Testis (tissue), 2 donors: ENCODE measurements at regions not wholly inside any gene's neighbourhood (a gene's known extent, or its start where the extent isn't known, plus 50 kb on each side); places are given as distances from the start of the nearest gene placed in this dataset.

Experiments used
- DNase-seq: peaks from one replicate; pipeline ENCODE4 v3.0.0-alpha.2; 2019
- H3K27ac ChIP-seq, 2 donors: fragments of 200-600 bp; sonication (generic); one replicate each; pipeline ENCODE4 v1.5.1; 2019
- H3K27me3 ChIP-seq: fragments of 200-600 bp; sonication (generic); one replicate; pipeline ENCODE4 v1.5.1; 2019
- H3K36me3 ChIP-seq: fragments of 200-600 bp; sonication (generic); one replicate; pipeline ENCODE4 v1.5.1; 2017; ENCODE audit warnings: low read depth; ENCODE audit errors: missing control alignments
- H3K4me1 ChIP-seq: fragments of 200-600 bp; sonication (generic); one replicate; pipeline ENCODE4 v1.5.1; 2019
- H3K4me3 ChIP-seq, 2 donors: fragments of 200-600 bp; sonication (generic); one replicate each; pipeline ENCODE4 v1.5.1; 2017 to 2019
- H3K9me3 ChIP-seq: fragments of 200-600 bp; sonication (generic); one replicate; pipeline ENCODE4 v1.5.1; 2017
- POLR2A ChIP-seq: fragments of 450-650 bp; IDR thresholded peaks from one replicate; pipeline ENCODE4 v1.6.1; 2017; ENCODE audit warnings: antibody characterized with exemption, mild to moderate bottlenecking, moderate library complexity
- WGBS, 2 donors: methylation state at CpG; one replicate each; pipeline ENCODE4 v1.1.5; 2018; 5-methylcytosine and 5-hydroxymethylcytosine counted together
- intact Hi-C: fragments of 100-400 bp; cut with DNase I; formaldehyde crosslinking; loops from one replicate; pipeline ENCODE4 v1.15.1; 2023; ENCODE audit warnings: low total_unique reads
- TF ChIP-seq, protein P1 (sequence below), 3 experiments: fragments of 450-650 bp in 2 of 3; fragments of 200-600 bp in 1 of 3; sonication (generic) in 1 of 3; IDR thresholded peaks; one replicate each; pipeline ENCODE4 v1.5.1; 2016 to 2019; ENCODE audit warnings: antibody characterized with exemption in 3 of 3, mild to moderate bottlenecking in 2 of 3, moderate library complexity in 1 of 3

DNA sequence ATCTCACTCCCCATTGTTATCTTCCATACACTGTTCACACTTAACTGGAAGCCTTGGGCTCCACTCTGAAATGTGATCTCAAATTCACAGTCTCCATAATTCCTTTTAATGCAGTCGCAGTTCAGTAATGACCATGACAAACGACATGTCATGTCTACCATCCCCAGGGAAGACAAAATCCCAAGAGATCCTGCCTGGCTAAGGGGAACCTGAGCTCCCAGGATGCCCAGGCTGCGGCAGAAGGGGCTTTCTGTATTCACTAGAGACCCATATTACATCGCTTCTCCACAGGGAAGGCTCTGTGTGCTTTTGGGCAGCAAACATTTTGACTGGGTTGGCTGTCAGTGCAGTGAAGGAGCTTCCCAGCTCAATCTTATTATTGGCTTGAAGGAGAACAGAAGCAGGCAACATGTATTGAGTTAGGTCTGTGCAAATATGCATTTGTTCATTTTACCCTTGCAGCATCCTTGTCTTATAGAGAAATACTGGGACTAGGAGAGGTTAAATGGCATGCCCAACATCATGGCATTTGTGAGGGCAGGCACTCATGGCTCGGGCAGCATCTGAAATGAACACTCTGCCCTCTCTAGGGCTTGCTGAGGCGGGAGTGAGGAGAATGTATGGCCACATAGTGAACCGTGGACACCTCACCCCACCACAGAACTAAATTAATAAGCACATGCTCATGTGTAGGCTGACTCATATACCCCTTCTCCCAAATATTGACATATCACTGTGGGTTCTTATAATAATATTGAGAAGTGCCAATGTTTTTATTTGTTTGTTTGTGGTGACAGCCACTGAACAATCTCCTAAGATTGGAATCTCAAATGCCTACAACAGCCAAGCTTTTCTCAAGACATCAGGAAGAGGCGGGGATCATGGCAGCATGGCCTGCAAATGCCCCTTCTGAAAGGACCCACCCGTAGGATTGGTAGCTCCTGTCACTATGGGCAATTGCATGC, 141.6 kb upstream of the FOXB1 start:
- Histone ChIP-seq H3K9me3 (no peaks in the 10 kb centered on the region), H3K4me3 (no peak overlapping the region), H3K36me3 (no peaks in the 10 kb centered on the region), H3K27ac (no peak overlapping the region), H3K27me3 (no peaks in the 10 kb centered on the region), H3K4me1 (no peaks in the 10 kb centered on the region)
- DNase-seq, result no peak
- TF ChIP-seq, protein P1, sequence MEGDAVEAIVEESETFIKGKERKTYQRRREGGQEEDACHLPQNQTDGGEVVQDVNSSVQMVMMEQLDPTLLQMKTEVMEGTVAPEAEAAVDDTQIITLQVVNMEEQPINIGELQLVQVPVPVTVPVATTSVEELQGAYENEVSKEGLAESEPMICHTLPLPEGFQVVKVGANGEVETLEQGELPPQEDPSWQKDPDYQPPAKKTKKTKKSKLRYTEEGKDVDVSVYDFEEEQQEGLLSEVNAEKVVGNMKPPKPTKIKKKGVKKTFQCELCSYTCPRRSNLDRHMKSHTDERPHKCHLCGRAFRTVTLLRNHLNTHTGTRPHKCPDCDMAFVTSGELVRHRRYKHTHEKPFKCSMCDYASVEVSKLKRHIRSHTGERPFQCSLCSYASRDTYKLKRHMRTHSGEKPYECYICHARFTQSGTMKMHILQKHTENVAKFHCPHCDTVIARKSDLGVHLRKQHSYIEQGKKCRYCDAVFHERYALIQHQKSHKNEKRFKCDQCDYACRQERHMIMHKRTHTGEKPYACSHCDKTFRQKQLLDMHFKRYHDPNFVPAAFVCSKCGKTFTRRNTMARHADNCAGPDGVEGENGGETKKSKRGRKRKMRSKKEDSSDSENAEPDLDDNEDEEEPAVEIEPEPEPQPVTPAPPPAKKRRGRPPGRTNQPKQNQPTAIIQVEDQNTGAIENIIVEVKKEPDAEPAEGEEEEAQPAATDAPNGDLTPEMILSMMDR (IDR thresholded peaks at IDR 0.05), result no peak
- TF ChIP-seq POLR2A, result no peak
- 78 to 80% methylated on average over 9 of the region's 9 CpGs for WGBS, 2 donors
- intact Hi-C loops, result no loop called here

DNA sequence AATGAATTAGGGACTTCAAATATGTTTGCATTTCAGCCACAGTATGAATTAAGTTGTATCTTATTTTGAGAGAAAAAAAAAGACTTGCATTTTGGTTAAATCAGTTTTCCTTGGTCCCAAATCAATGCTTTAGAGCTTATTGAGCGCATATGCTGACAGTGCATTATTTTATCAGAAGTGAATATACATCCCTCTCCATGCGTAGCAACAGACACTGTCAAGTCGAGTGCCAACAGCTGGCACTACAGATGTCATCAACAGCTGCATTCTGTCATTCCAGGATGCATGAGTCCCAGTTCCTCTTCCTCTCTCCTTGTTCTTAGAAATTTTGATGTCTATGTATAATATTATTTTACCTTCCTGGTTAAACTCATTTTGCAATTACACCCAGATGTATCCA, 156.1 kb upstream of the FOXB1 start:
- TF ChIP-seq, protein P1 (IDR thresholded peaks at IDR 0.05), result no peak
- TF ChIP-seq POLR2A, result no peak
- H3K36me3 ChIP-seq, result no peaks in the 10 kb centered on the region
- no peak for DNase-seq
- no peaks in the 10 kb centered on the region for H3K27me3 ChIP-seq
- no peaks in the 10 kb centered on the region for H3K4me1 ChIP-seq
- intact Hi-C loops, result no loop called here
- WGBS, 2 donors, result 56 to 61% methylated on average over 3 of the region's 3 CpGs
- no peak overlapping the region for H3K27ac ChIP-seq
- no peaks in the 10 kb centered on the region for H3K9me3 ChIP-seq
- H3K4me3 ChIP-seq, result no peak overlapping the region

DNA sequence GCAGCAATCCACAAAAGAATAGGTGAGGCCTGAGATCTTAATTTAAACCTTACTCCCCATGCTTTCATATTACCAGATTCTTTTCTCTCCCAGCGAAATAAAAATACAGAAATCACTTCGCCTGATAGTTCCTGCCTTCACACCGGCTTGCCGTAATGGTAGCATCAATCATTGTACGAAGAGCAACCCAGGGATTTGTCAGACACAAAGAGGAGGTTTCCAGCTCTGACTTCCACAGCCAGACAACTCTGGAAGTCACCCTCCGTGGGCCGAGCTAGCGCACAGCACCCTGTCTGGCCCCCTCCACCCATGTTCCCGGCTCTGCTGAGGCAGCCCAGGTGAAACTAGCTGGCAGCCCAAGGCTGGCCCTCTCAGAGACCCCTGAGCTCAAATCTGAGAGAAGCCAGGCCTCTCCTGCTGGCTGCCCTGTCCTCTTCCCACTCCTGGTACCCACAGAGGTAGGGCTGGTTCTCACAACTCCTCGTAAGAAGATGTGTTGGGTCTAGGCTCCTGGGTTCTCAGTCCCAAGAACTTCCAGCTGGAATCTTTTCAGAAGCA, 156.9 kb upstream of the BNIP2 start:
- no peaks in the 10 kb centered on the region for H3K4me1 ChIP-seq
- intact Hi-C loops, result no loop called here
- H3K36me3 ChIP-seq, result no peaks in the 10 kb centered on the region
- TF ChIP-seq, protein P1 (IDR thresholded peaks at IDR 0.05), result no peak
- TF ChIP-seq POLR2A, result no peak
- DNase-seq, result no peak
- no peak overlapping the region for H3K27ac ChIP-seq
- H3K9me3 ChIP-seq, result no peaks in the 10 kb centered on the region
- no peaks in the 10 kb centered on the region for H3K27me3 ChIP-seq
- no peak overlapping the region for H3K4me3 ChIP-seq
- 82 to 83% methylated on average over 10 of the region's 10 CpGs for WGBS, 2 donors

- Histone ChIP-seq H3K27ac (no peak overlapping the region), H3K4me1 (no peaks in the 10 kb centered on the region), H3K4me3 (no peak overlapping the region), H3K9me3 (no peaks in the 10 kb centered on the region), H3K27me3 (no peaks in the 10 kb centered on the region), H3K36me3 (no peaks in the 10 kb centered on the region)
- 70 to 79% methylated on average over 4 of the region's 4 CpGs for WGBS, 2 donors
- TF ChIP-seq, protein P1 (IDR thresholded peaks at IDR 0.05), result no peak
- TF ChIP-seq POLR2A, result no peak
- intact Hi-C loops, result no loop called here
- no peak for DNase-seq
These were observed 154.5 kb upstream of the BNIP2 start for GRCh38 chr15:59843609-59844008.
